ENCODE measurements at regions not wholly inside any gene's neighbourhood (a gene's known extent, or its start where the extent isn't known, plus 50 kb on each side); places are given as distances from the start of the nearest gene placed in this dataset.
"Not testable (repeated sequence)": the region's sequence is repeated elsewhere in the genome, so short reads cannot be mapped to it uniquely, and the experiment has no call there.

DNA sequence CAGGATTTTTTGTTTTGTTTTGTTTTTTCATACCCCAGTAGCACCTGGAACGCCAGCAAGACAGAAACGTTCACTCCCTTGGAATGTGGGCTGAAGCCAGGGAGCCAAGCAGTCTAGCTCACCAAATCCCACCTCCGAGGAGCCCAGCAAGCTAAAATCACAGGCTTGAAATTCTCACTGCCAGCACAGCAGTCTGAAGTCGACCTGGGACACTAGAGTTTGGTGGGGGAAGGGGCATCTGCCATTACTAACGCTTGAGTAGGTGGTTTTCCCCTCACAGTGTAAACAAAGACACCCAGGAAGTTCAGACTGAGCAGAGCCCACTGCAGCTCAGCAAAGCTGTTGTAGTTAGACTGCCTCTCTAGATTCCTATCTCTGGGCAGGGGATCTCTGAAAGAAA, 99.6 kb upstream of the FGF16 start (continued):
- TF ChIP-seq, protein P1, sequence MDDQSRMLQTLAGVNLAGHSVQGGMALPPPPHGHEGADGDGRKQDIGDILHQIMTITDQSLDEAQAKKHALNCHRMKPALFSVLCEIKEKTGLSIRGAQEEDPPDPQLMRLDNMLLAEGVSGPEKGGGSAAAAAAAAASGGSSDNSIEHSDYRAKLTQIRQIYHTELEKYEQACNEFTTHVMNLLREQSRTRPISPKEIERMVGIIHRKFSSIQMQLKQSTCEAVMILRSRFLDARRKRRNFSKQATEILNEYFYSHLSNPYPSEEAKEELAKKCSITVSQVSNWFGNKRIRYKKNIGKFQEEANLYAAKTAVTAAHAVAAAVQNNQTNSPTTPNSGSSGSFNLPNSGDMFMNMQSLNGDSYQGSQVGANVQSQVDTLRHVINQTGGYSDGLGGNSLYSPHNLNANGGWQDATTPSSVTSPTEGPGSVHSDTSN (CRISPR knock-in tag; IDR thresholded peaks at IDR 0.05) = no peak
- no peak for TF ChIP-seq ZNF785 (tag by site-specific recombination; IDR thresholded peaks at IDR 0.05)
- TF ChIP-seq, protein P2, sequence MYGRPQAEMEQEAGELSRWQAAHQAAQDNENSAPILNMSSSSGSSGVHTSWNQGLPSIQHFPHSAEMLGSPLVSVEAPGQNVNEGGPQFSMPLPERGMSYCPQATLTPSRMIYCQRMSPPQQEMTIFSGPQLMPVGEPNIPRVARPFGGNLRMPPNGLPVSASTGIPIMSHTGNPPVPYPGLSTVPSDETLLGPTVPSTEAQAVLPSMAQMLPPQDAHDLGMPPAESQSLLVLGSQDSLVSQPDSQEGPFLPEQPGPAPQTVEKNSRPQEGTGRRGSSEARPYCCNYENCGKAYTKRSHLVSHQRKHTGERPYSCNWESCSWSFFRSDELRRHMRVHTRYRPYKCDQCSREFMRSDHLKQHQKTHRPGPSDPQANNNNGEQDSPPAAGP (tag by site-specific recombination; IDR thresholded peaks at IDR 0.05) = no peak
- TF ChIP-seq, protein P3, sequence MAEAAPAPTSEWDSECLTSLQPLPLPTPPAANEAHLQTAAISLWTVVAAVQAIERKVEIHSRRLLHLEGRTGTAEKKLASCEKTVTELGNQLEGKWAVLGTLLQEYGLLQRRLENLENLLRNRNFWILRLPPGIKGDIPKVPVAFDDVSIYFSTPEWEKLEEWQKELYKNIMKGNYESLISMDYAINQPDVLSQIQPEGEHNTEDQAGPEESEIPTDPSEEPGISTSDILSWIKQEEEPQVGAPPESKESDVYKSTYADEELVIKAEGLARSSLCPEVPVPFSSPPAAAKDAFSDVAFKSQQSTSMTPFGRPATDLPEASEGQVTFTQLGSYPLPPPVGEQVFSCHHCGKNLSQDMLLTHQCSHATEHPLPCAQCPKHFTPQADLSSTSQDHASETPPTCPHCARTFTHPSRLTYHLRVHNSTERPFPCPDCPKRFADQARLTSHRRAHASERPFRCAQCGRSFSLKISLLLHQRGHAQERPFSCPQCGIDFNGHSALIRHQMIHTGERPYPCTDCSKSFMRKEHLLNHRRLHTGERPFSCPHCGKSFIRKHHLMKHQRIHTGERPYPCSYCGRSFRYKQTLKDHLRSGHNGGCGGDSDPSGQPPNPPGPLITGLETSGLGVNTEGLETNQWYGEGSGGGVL (tag by site-specific recombination; IDR thresholded peaks at IDR 0.05) = no peak

DNA sequence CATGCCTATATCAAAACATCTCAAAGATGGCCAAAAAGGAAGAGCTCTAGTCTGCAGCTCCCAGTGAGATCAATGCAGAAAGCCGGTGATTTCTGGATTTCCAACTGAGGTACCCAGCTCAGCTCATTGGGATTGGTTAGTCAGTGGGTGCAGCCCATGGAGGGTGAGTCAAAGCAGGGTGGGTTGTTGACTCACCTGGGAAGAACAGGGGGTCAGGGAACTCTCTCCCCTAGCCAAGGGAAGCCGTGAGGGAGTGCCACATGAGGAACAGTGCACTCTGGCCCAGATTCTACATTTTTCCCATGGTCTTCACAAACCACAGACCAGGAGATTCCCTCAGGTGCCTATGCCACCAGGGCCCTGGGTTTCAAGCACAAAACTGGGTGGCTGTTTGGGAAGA, 57.3 kb upstream of the FGF16 start:
- H3K9me3 ChIP-seq (ENCODE audit: control insufficient read depth, insufficient read depth, low read depth, low read length) = no peaks in the 10 kb centered on the region; the same call in 1 of the 2 replicates
- no peaks in the 10 kb centered on the region for H3K4me1 ChIP-seq (ENCODE audit: control insufficient read depth, insufficient read depth, low read length)
- ChIA-PET CTCF (no interaction called here), POLR2A (no interaction called here)
- H3K4me3 ChIP-seq (ENCODE audit: low read depth, low read length) = no peak overlapping the region
- no peak overlapping the region for H3K27ac ChIP-seq (ENCODE audit: extremely low read depth, low read depth, low read length)
- no peaks in the 10 kb centered on the region for H3K36me3 ChIP-seq (ENCODE audit: control insufficient read depth in 2 of 2, insufficient read depth in 1 of 2, low read length in 2 of 2)
- no peak for TF ChIP-seq ZNF266 (tag by site-specific recombination; IDR thresholded peaks at IDR 0.05; ENCODE audit: low read depth)
- TF ChIP-seq, protein P4, sequence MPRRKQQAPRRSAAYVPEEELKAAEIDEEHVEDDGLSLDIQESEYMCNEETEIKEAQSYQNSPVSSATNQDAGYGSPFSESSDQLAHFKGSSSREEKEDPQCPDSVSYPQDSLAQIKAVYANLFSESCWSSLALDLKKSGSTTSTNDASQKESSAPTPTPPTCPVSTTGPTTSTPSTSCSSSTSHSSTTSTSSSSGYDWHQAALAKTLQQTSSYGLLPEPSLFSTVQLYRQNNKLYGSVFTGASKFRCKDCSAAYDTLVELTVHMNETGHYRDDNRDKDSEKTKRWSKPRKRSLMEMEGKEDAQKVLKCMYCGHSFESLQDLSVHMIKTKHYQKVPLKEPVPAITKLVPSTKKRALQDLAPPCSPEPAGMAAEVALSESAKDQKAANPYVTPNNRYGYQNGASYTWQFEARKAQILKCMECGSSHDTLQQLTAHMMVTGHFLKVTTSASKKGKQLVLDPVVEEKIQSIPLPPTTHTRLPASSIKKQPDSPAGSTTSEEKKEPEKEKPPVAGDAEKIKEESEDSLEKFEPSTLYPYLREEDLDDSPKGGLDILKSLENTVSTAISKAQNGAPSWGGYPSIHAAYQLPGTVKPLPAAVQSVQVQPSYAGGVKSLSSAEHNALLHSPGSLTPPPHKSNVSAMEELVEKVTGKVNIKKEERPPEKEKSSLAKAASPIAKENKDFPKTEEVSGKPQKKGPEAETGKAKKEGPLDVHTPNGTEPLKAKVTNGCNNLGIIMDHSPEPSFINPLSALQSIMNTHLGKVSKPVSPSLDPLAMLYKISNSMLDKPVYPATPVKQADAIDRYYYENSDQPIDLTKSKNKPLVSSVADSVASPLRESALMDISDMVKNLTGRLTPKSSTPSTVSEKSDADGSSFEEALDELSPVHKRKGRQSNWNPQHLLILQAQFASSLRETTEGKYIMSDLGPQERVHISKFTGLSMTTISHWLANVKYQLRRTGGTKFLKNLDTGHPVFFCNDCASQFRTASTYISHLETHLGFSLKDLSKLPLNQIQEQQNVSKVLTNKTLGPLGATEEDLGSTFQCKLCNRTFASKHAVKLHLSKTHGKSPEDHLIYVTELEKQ (tag by site-specific recombination; IDR thresholded peaks at IDR 0.05; ENCODE audit: borderline replicate concordance) = no peak
- TF ChIP-seq ZNF132 (tag by site-specific recombination; IDR thresholded peaks at IDR 0.05; ENCODE audit: borderline replicate concordance) = no peak
- no peak for TF ChIP-seq MEIS1 (CRISPR knock-in tag; IDR thresholded peaks at IDR 0.05; ENCODE audit: borderline replicate concordance)
- TF ChIP-seq, protein P5, sequence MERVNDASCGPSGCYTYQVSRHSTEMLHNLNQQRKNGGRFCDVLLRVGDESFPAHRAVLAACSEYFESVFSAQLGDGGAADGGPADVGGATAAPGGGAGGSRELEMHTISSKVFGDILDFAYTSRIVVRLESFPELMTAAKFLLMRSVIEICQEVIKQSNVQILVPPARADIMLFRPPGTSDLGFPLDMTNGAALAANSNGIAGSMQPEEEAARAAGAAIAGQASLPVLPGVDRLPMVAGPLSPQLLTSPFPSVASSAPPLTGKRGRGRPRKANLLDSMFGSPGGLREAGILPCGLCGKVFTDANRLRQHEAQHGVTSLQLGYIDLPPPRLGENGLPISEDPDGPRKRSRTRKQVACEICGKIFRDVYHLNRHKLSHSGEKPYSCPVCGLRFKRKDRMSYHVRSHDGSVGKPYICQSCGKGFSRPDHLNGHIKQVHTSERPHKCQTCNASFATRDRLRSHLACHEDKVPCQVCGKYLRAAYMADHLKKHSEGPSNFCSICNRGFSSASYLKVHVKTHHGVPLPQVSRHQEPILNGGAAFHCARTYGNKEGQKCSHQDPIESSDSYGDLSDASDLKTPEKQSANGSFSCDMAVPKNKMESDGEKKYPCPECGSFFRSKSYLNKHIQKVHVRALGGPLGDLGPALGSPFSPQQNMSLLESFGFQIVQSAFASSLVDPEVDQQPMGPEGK (tag by site-specific recombination; IDR thresholded peaks at IDR 0.05) = no peak
- TF ChIP-seq KLF16 (tag by site-specific recombination; IDR thresholded peaks at IDR 0.05) = no peak
- no peak for TF ChIP-seq ZNF629 (tag by site-specific recombination; IDR thresholded peaks at IDR 0.05)
- no peak for TF ChIP-seq IKZF3 (tag by site-specific recombination; IDR thresholded peaks at IDR 0.05)
- no peak for TF ChIP-seq SP3 (tag by site-specific recombination; IDR thresholded peaks at IDR 0.05)
- TF ChIP-seq ZXDB (tag by site-specific recombination; IDR thresholded peaks at IDR 0.05) = no peak
- TF ChIP-seq, protein P6, sequence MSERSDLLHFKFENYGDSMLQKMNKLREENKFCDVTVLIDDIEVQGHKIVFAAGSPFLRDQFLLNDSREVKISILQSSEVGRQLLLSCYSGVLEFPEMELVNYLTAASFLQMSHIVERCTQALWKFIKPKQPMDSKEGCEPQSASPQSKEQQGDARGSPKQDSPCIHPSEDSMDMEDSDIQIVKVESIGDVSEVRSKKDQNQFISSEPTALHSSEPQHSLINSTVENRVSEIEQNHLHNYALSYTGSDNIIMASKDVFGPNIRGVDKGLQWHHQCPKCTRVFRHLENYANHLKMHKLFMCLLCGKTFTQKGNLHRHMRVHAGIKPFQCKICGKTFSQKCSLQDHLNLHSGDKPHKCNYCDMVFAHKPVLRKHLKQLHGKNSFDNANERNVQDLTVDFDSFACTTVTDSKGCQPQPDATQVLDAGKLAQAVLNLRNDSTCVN (tag by site-specific recombination; optimal IDR thresholded peaks at IDR 0.05) = no peak

DNA sequence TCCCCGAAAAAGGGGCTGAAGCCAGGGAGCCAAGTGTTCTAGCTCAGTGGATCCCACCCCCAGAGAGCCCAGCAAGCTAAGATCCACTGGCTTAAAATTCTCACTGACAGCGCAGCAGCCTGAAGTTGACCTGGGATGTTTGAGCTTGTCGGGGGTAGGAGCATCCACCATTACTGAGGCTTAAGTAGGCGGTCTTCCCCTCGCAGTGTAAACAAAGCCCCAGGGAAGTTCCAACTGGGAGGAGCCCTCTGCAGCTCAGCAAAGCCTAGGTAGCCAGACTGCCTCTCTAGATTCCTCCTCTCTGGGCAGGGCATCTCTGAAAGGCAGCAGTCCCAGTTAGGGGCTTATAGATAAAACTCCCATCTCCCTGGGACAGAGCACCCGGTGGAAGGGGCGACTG, 56.8 kb upstream of the FGF16 start:
- CTCF ChIA-PET; H3K36me3 ChIP-seq (ENCODE audit: control insufficient read depth in 2 of 2, insufficient read depth in 1 of 2, low read length in 2 of 2); H3K27ac ChIP-seq (ENCODE audit: extremely low read depth, low read depth, low read length): not testable (repeated sequence)

More for the DNA sequence above, 56.8 kb upstream of the FGF16 start:
- H3K9me3 ChIP-seq (ENCODE audit: control insufficient read depth, insufficient read depth, low read depth, low read length); H3K4me1 ChIP-seq (ENCODE audit: control insufficient read depth, insufficient read depth, low read length); POLR2A ChIA-PET; H3K4me3 ChIP-seq (ENCODE audit: low read depth, low read length): not testable (repeated sequence)
